Ishikawa (cell line): ENCODE measurements at regions not wholly inside any gene's neighbourhood (a gene's known extent, or its start where the extent isn't known, plus 50 kb on each side); places are given as distances from the start of the nearest gene placed in this dataset.

Source experiments
- CEBPB ChIP-seq: IDR thresholded peaks from 2 replicates; pipeline ENCODE4 v1.6.1; 2012
- CREB1 ChIP-seq: IDR thresholded peaks from 2 replicates; pipeline ENCODE4 v1.6.1; 2012; ENCODE audit warnings: low read depth
- EGR1 ChIP-seq: IDR thresholded peaks from 2 replicates; pipeline ENCODE4 v1.6.1; 2012
- EP300 ChIP-seq: IDR thresholded peaks from 2 replicates; pipeline ENCODE4 v1.6.1; 2012; ENCODE audit warnings: borderline replicate concordance
- FOXM1 ChIP-seq: IDR thresholded peaks from 2 replicates; pipeline ENCODE4 v1.6.1; 2012; ENCODE audit warnings: low read depth, borderline replicate concordance
- MAX ChIP-seq: IDR thresholded peaks from 2 replicates; pipeline ENCODE4 v1.6.1; 2012
- NFIC ChIP-seq: IDR thresholded peaks from 2 replicates; pipeline ENCODE4 v1.6.1; 2012
- RAD21 ChIP-seq: IDR thresholded peaks from 2 replicates; pipeline ENCODE4 v1.6.1; 2012; ENCODE audit warnings: low read depth
- REST ChIP-seq: IDR thresholded peaks from 2 replicates; pipeline ENCODE4 v1.6.1; 2012; ENCODE audit warnings: low read depth, mild to moderate bottlenecking
- TAF1 ChIP-seq: IDR thresholded peaks from 2 replicates; pipeline ENCODE4 v1.6.1; 2012; ENCODE audit warnings: low read depth, mild to moderate bottlenecking
- TCF12 ChIP-seq: IDR thresholded peaks from 2 replicates; pipeline ENCODE4 v1.6.1; 2012; ENCODE audit warnings: low read depth
- TEAD4 ChIP-seq: IDR thresholded peaks from 2 replicates; pipeline ENCODE4 v1.6.1; 2012
- USF1 ChIP-seq: IDR thresholded peaks from 2 replicates; pipeline ENCODE4 v1.6.1; 2012
- YY1 ChIP-seq: IDR thresholded peaks from 2 replicates; pipeline ENCODE4 v1.6.1; 2012; ENCODE audit warnings: low read depth
- ZBTB7A ChIP-seq: IDR thresholded peaks from 2 replicates; pipeline ENCODE4 v1.6.1; 2012; ENCODE audit warnings: low read depth

- no peak for TF ChIP-seq YY1
These were observed 187.2 kb downstream of the CBLN1 start for GRCh38 chr16:49094471-49094870.

GRCh38 chr16:49093939-49094338 is 187.7 kb downstream of the CBLN1 start:
- TF ChIP-seq YY1: no peak
- no peak for TF ChIP-seq REST

GRCh38 chr16:49092704-49093103 is 188.9 kb downstream of the CBLN1 start:
- TF ChIP-seq ZBTB7A (no peak), CEBPB (no peak), TCF12 (no peak), CREB1 (no peak), NFIC (no peak), YY1 (no peak), EGR1 (no peak), EP300 (no peak), TAF1 (no peak), REST (no peak), FOXM1 (no peak), RAD21 (no peak), USF1 (no peak), TEAD4 (no peak), MAX (no peak)

- TF ChIP-seq EGR1: no peak
- no peak for TF ChIP-seq CREB1
- TF ChIP-seq REST: no peak
- no peak for TF ChIP-seq NFIC
- TF ChIP-seq YY1: no peak
- no peak for TF ChIP-seq TEAD4
- TF ChIP-seq MAX: no peak
- no peak for TF ChIP-seq CEBPB
- no peak for TF ChIP-seq TCF12
- no peak for TF ChIP-seq FOXM1
- TF ChIP-seq RAD21: no peak
- TF ChIP-seq TAF1: no peak
- TF ChIP-seq USF1: no peak
- no peak for TF ChIP-seq EP300
These were observed 192.1 kb downstream of the CBLN1 start for GRCh38 chr16:49089533-49089932.

GRCh38 chr16:49089039-49089438 is 192.6 kb downstream of the CBLN1 start:
- TF ChIP-seq YY1: no peak

- no peak for TF ChIP-seq FOXM1
- TF ChIP-seq RAD21: no peak
- no peak for TF ChIP-seq CREB1
- no peak for TF ChIP-seq ZBTB7A
- no peak for TF ChIP-seq TEAD4
- TF ChIP-seq USF1: no peak
- no peak for TF ChIP-seq TCF12
- no peak for TF ChIP-seq YY1
- no peak for TF ChIP-seq MAX
- no peak for TF ChIP-seq TAF1
- no peak for TF ChIP-seq CEBPB
- TF ChIP-seq REST: no peak
- TF ChIP-seq EP300: no peak
- TF ChIP-seq EGR1: no peak
These were observed 196.0 kb downstream of the CBLN1 start for GRCh38 chr16:49085686-49086085.
